HG03558 (cell line): ENCODE measurements at regions not wholly inside any gene's neighbourhood (a gene's known extent, or its start where the extent isn't known, plus 50 kb on each side); places are given as distances from the start of the nearest gene placed in this dataset.
"Not testable (repeated sequence)": the region's sequence is repeated elsewhere in the genome, so short reads cannot be mapped to it uniquely, and the experiment has no call there.

ENCODE experiments used
- ATAC-seq: cut with Tn5 transposase; IDR thresholded peaks from one replicate; pipeline ENCODE4 v1.9.1; 2021; ENCODE audit warnings: moderate number of reproducible peaks; ENCODE audit not compliant: unreplicated experiment; ENCODE audit errors: extremely low read depth

GRCh38 chr14:37830271-37830670, 234.8 kb downstream of the TTC6 start:
- ATAC-seq = no peak

- ATAC-seq = no peak
Observed at GRCh38 chr14:37834275-37834674, 238.8 kb downstream of the TTC6 start.

- not testable (repeated sequence) for ATAC-seq
Observed at GRCh38 chr14:37838778-37839177, 243.3 kb downstream of the TTC6 start.

- ATAC-seq = not testable (repeated sequence)
Observed at GRCh38 chr14:37841039-37841438, 245.6 kb downstream of the TTC6 start.

GRCh38 chr14:37842106-37842505, 246.7 kb downstream of the TTC6 start:
- ATAC-seq = no peak

- ATAC-seq = no peak
Observed at GRCh38 chr14:37843954-37844607, 248.7 kb downstream of the TTC6 start.

- no peak for ATAC-seq
Observed at GRCh38 chr14:37844614-37845013, 249.2 kb downstream of the TTC6 start.

GRCh38 chr14:37848985-37849621, 253.7 kb downstream of the TTC6 start:
- no peak for ATAC-seq

GRCh38 chr14:37851054-37851453, 255.6 kb downstream of the TTC6 start:
- no peak for ATAC-seq

GRCh38 chr14:37855871-37856270, 260.4 kb downstream of the TTC6 start:
- ATAC-seq = no peak

GRCh38 chr14:37857774-37858266, 262.4 kb downstream of the TTC6 start:
- ATAC-seq = no peak

- no peak for ATAC-seq
Observed at GRCh38 chr14:37858733-37859132, 263.3 kb downstream of the TTC6 start.

- ATAC-seq = no peak
Observed at GRCh38 chr14:37859177-37859576, 263.7 kb downstream of the TTC6 start.

GRCh38 chr14:37862263-37862662, 266.8 kb downstream of the TTC6 start:
- ATAC-seq = no peak

- no peak for ATAC-seq
Observed at GRCh38 chr14:37864128-37864527, 268.7 kb downstream of the TTC6 start.

GRCh38 chr14:37864861-37865718, 269.7 kb downstream of the TTC6 start:
- no peak for ATAC-seq

GRCh38 chr14:37865719-37866549, 270.5 kb downstream of the TTC6 start:
- ATAC-seq = no peak

GRCh38 chr14:37869633-37870032, 274.2 kb downstream of the TTC6 start:
- ATAC-seq = no peak

- ATAC-seq = no peak
Observed at GRCh38 chr14:37870170-37870569, 274.7 kb downstream of the TTC6 start.
